Endothelial cell of umbilical vein (primary cell): ENCODE measurements at regions not wholly inside any gene's neighbourhood (a gene's known extent, or its start where the extent isn't known, plus 50 kb on each side); places are given as distances from the start of the nearest gene placed in this dataset.
"Not testable (repeated sequence)": the region's sequence is repeated elsewhere in the genome, so short reads cannot be mapped to it uniquely, and the experiment has no call there.

Source experiments
- CTCF ChIP-seq, 2 donors: IDR thresholded peaks; 1 replicate in 1 of 2; 2 replicates in 1 of 2; pipeline ENCODE4 v1.5.1; 2011; ENCODE audit warnings: low read length in 2 of 2, mild to moderate bottlenecking in 2 of 2, moderate library complexity in 2 of 2, control low read depth in 1 of 2, inconsistent platforms in 1 of 2, low read depth in 1 of 2; ENCODE audit not compliant: insufficient read depth in 1 of 2; ENCODE audit errors: extremely low read depth in 1 of 2
- EZH2 ChIP-seq: IDR thresholded peaks from 2 replicates; pipeline ENCODE4 v1.6.1; 2012; ENCODE audit warnings: borderline replicate concordance, low read depth, mild to moderate bottlenecking, moderate library complexity, low read length, inconsistent platforms; ENCODE audit not compliant: severe bottlenecking
- FOS ChIP-seq: IDR thresholded peaks from 2 replicates; pipeline ENCODE4 v1.6.1; 2011; ENCODE audit warnings: mild to moderate bottlenecking, low read length, moderate library complexity, borderline replicate concordance; ENCODE audit not compliant: insufficient read depth
- GATA2 ChIP-seq: IDR thresholded peaks from 2 replicates; pipeline ENCODE4 v1.7.0; 2011; ENCODE audit warnings: low read depth, mild to moderate bottlenecking, moderate library complexity, mixed read lengths, low read length; ENCODE audit not compliant: insufficient read length, insufficient read depth
- MAX ChIP-seq: IDR thresholded peaks from 2 replicates; pipeline ENCODE4 v1.6.1; 2011; ENCODE audit not compliant: insufficient read depth, insufficient read length
- MYC ChIP-seq: IDR thresholded peaks from one replicate; pipeline ENCODE4 v1.6.1; 2011; ENCODE audit warnings: mild to moderate bottlenecking, low read depth, low read length
- POLR2A ChIP-seq: IDR thresholded peaks from 2 replicates; pipeline ENCODE4 v1.6.1; 2012; ENCODE audit warnings: low read depth, mild to moderate bottlenecking, control low read depth, low read length
- POLR2AphosphoS5 ChIP-seq: IDR thresholded peaks from 2 replicates; pipeline ENCODE4 v1.6.1; 2012; ENCODE audit warnings: low read depth, mild to moderate bottlenecking, control low read depth, low read length, moderate library complexity; ENCODE audit not compliant: insufficient read depth

- not testable (repeated sequence) for TF ChIP-seq CTCF (IDR thresholded peaks at IDR 0.05; ENCODE audit: extremely low read depth in 1 of 2, insufficient read depth in 1 of 2, low read depth in 1 of 2, low read length in 2 of 2); GATA2; POLR2A; MAX; EZH2; FOS; POLR2AphosphoS5; MYC
Observed at GRCh38 chr6:63471145-63471544, 101.1 kb upstream of the LOC128125822 start.
